ENCODE measurements at regions not wholly inside any gene's neighbourhood (a gene's known extent, or its start where the extent isn't known, plus 50 kb on each side); places are given as distances from the start of the nearest gene placed in this dataset.
"Not testable (repeated sequence)": the region's sequence is repeated elsewhere in the genome, so short reads cannot be mapped to it uniquely, and the experiment has no call there.

DNA sequence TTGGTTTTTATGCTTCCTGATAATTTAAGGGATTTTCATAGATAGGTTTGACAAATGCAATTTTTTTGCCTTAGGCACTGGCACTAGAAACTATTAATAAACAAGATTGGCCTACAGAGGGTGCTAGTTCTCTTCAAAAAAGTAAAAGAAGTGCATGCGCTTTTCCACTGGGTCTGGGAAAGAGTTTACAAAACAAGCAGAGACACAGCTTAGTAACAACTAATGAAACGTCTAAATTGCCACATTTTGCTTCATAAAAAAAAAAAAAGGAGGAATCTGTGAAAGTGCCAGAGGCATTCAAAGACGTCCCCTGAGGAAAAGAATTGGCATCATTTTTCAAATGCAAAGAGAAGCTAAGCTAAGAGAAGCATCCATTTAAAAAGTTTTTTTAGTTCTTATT, 58.3 kb upstream of the EEA1 start:
- DNase-seq (ENCODE audit: extremely low read depth in 1 of 2, low read depth in 1 of 2), result no peak

- DNase-seq (ENCODE audit: extremely low read depth in 1 of 2, low read depth in 1 of 2), result no peak
Observed at GRCh38 chr12:92987846-92988621, 58.9 kb upstream of the EEA1 start.

DNA sequence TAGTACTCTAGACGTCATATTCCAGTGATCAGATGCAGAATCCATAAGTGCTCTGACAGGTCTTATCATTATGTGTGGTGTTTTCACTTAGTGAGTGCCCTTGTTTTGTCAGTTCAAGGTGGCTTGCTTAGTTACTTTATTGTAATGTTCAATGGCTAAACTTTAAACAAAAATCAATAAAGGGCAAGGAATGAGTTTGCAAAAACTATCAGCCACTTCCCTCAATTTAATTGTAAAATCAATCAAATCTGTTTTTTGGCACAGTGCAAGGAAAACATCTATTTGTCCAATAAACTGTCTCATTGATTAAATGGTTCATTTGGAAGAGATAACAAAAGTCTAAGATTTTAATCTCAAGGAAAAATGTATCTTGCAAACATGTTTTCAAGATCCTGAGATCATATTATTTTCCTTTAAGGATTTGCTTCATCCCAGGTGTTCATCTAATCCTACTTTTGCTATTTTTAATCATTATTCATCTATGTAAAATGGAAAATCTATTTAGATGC, 59.6 kb upstream of the EEA1 start:
- no peak for DNase-seq (ENCODE audit: extremely low read depth in 1 of 2, low read depth in 1 of 2)

- no peak for DNase-seq (ENCODE audit: extremely low read depth in 1 of 2, low read depth in 1 of 2)
Observed at GRCh38 chr12:92989715-92990484, 60.8 kb upstream of the EEA1 start.

GRCh38 chr12:92991134-92991533, 62.0 kb upstream of the EEA1 start:
- DNase-seq (ENCODE audit: extremely low read depth in 1 of 2, low read depth in 1 of 2), result no peak

- no peak for DNase-seq (ENCODE audit: extremely low read depth in 1 of 2, low read depth in 1 of 2)
Observed at GRCh38 chr12:92992041-92992440, 62.9 kb upstream of the EEA1 start.

GRCh38 chr12:92993259-92993658, 64.2 kb upstream of the EEA1 start:
- DNase-seq (ENCODE audit: extremely low read depth in 1 of 2, low read depth in 1 of 2), result no peak

GRCh38 chr12:92995258-92995903, 66.3 kb upstream of the EEA1 start:
- DNase-seq (ENCODE audit: extremely low read depth in 1 of 2, low read depth in 1 of 2), result no peak

- DNase-seq (ENCODE audit: extremely low read depth in 1 of 2, low read depth in 1 of 2), result no peak
Observed at GRCh38 chr12:93000026-93000425, 70.9 kb upstream of the EEA1 start.

- DNase-seq (ENCODE audit: extremely low read depth in 1 of 2, low read depth in 1 of 2), result no peak
Observed at GRCh38 chr12:93001407-93001806, 72.3 kb upstream of the EEA1 start.

DNA sequence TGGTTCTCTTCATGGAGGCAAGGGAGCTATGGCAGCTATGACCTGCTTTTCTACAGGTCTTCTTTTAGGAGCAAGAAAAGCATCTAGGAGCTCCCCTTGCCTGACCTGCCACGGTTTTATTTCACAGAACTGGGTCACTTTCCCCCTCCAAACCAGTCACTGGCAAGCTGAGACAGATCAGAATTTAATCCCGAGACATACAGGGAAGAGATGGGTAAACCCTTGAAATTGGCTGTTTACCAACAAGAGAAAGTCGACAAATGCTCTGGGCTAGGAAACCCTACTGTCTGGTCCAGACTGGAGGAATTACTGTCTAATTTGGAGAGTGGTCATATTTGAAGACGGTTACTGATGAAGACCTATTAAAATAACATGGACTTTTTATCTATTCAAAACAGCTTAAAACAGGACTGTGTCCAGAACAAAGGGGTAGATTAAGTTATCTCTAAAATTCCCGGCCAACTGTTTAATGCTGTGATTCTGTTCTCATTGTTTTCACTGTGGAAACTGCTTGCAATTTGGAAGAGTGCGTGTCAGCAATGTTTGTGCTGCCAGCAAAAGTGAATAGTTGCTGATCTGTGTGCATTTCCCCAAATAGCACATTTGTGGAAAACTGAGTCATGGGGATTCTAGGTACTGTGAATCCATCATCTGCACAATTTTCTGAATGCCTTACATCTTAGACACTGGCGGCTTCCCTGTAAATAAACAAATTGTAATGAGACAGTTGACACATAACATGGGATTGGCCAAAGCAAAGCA, 73.4 kb upstream of the EEA1 start:
- no peak for DNase-seq (ENCODE audit: extremely low read depth in 1 of 2, low read depth in 1 of 2)

DNA sequence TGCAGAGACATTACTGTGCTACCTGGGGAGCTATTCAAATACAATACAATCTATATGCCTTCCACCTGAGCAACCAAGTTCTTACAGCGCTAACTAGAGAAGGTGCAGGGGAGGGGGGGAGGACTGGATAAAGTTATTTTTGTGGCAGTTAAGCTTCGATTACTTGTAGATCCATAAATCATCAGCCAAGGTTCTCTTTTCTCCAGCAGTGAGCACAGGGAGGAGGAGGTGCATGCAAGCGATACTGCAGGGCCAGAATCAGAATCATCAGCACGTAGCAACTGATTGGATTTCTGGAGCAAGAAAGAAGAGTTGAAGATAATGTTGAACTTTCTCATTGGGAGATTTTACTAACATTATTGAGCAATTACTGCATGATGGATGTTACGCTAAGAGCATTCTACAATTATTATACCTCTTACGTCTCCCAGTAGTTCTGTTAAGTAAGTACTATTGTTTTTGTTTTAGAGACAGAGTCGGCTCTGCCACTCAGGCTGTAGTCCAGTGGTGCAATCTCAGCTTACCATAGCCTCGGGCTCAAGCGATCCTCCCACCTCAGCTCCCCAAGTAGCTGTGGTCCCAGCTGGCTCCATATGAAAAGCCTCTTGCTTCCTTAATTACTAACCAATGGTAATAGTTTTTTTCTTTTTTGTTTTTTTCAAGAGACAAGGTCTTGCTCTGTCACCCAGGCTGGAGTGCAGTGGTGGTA, 74.6 kb upstream of the EEA1 start:
- no peak for DNase-seq (ENCODE audit: extremely low read depth in 1 of 2, low read depth in 1 of 2)

- no peak for DNase-seq (ENCODE audit: extremely low read depth in 1 of 2, low read depth in 1 of 2)
Observed at GRCh38 chr12:93005928-93006392, 76.9 kb upstream of the EEA1 start.

GRCh38 chr12:93006471-93007208, 77.5 kb upstream of the EEA1 start:
- DNase-seq (ENCODE audit: extremely low read depth in 1 of 2, low read depth in 1 of 2), result no peak

DNA sequence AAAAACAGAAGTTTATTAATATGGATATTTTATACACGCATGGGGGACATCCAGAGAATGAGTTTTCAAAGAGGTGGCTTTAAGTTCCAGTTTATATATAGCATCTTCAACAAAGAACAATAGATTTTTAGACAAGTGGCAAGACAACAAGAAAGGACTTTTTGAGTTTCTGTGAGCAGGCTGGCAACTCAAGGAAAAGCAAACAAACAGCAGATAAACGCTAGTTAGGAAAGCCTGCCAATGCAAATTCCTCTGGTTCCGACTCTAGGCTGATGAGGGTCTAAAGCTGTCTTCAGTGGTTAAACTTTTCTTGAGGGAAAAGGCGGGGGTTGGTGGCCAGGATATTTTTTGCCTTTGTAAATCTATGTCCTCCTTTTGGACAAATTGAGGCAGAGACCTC, 78.4 kb upstream of the EEA1 start:
- DNase-seq (ENCODE audit: extremely low read depth in 1 of 2, low read depth in 1 of 2), result no peak

DNA sequence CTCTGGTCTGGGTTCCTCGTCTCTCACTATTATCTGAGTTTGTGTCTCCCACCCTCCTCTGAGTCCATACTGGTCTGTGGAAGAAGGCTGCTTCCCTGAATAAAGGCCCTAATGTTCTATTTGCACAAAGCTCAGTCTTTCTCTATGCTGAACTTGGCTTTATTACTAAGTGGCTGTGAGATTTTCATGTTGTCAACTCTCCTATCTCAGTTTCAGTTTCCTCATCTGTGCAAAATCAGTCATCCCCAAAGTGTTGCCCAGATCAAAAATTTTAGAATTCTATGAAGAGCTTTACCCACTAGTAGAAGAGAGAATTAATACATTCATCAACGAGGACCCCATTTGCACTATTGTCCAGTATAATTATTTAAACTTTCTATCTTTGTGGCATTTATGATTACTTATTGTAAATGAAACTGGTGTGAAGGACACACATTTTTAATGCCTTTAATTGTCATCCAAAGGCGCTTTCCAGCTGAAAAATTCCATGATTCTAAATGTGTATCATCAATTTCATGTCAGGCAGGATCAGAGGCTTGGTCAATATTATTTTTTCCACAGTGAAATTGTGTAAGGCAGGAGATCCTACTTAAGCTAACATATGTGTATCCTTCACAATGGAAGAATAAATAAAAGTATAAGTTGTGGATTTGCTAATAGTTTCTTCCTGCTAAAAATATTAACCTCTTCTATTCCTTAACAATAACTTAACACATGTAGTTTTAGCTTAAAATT, 79.1 kb upstream of the EEA1 start:
- DNase-seq (ENCODE audit: extremely low read depth in 1 of 2, low read depth in 1 of 2), result no peak

DNA sequence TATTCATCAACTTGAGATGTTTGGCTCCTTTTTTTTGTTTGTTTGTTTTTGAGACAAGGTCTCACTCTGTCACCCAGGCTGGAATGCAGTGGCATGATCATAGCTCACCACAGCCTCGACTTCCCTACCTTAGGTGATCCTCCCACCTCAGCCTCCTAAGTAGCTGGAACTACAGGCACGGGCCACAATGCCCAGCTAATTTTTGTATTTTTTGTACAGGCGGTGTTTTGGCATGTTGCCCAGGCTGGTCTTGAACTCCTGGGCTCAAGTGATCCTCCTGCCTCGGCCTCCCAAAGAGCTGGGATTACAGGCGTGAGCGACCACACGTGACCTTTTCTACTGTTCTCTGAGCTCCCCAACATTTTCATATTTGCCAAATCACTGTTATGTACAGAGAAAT, 79.8 kb upstream of the EEA1 start:
- DNase-seq (ENCODE audit: extremely low read depth in 1 of 2, low read depth in 1 of 2), result not testable (repeated sequence)

- DNase-seq (ENCODE audit: extremely low read depth in 1 of 2, low read depth in 1 of 2), result no peak
Observed at GRCh38 chr12:93009533-93009932, 80.4 kb upstream of the EEA1 start.

GRCh38 chr12:93010461-93010860, 81.4 kb upstream of the EEA1 start:
- no peak for DNase-seq (ENCODE audit: extremely low read depth in 1 of 2, low read depth in 1 of 2)
